Esophagus muscularis mucosa (tissue), 4 donors: ENCODE measurements at regions not wholly inside any gene's neighbourhood (a gene's known extent, or its start where the extent isn't known, plus 50 kb on each side); places are given as distances from the start of the nearest gene placed in this dataset.
A peak's percentile ranks its signal among the peaks of the same experiment; 100 is the strongest.

ENCODE experiments used
- DNase-seq: peaks from one replicate; pipeline ENCODE4 v3.0.0-alpha.2; 2017; ENCODE audit errors: extremely low spot score
- H3K27ac ChIP-seq, 4 donors: fragments of 200-600 bp; sonication (generic); replicated peaks in 1 of 4; 1 replicate in 3 of 4; 2 replicates in 1 of 4; pipeline ENCODE4 v1.5.1; 2016 to 2019; ENCODE audit warnings: mild to moderate bottlenecking in 1 of 4
- H3K27me3 ChIP-seq, 4 donors: fragments of 200-600 bp; sonication (generic); one replicate each; pipeline versions ENCODE4 v1.5.1 to v1.6.0; 2016 to 2019
- H3K36me3 ChIP-seq, 4 donors: fragments of 200-600 bp; sonication (generic); one replicate each; pipeline ENCODE4 v1.5.1; 2016 to 2019
- H3K4me1 ChIP-seq, 4 donors: fragments of 200-600 bp; sonication (generic); one replicate each; pipeline ENCODE4 v1.5.1; 2016 to 2019
- H3K4me3 ChIP-seq, 4 donors: fragments of 200-600 bp; sonication (generic); 1 replicate in 2 of 4; 2 replicates in 2 of 4; pipeline ENCODE4 v1.5.1; 2016 to 2019; ENCODE audit warnings: mild to moderate bottlenecking in 4 of 4, moderate library complexity in 1 of 4
- H3K9me3 ChIP-seq, 4 donors: fragments of 200-600 bp; sonication (generic); 1 replicate in 3 of 4; 2 replicates in 1 of 4; pipeline ENCODE4 v1.5.1; 2016 to 2019
- EP300 ChIP-seq: sonication (generic); formaldehyde crosslinking; IDR thresholded peaks from one replicate; pipeline ENCODE4 v1.6.1; 2017; ENCODE audit warnings: antibody characterized with exemption
- POLR2A ChIP-seq: fragments of 450-650 bp; IDR thresholded peaks from one replicate; pipeline ENCODE4 v1.6.1; 2017; ENCODE audit warnings: antibody characterized with exemption, moderate library complexity, mild to moderate bottlenecking, low read depth
- POLR2AphosphoS5 ChIP-seq, 2 donors: sonication (generic); formaldehyde crosslinking; IDR thresholded peaks; one replicate each; pipeline ENCODE4 v1.6.1; 2017; ENCODE audit warnings: antibody characterized with exemption in 2 of 2
- WGBS: methylation state at CpG from one replicate; pipeline ENCODE4 v1.1.5; 2018; 5-methylcytosine and 5-hydroxymethylcytosine counted together
- intact Hi-C: fragments of 100-400 bp; cut with DNase I; formaldehyde crosslinking; loops from one replicate; pipeline ENCODE4 v1.15.1; 2023
- TF ChIP-seq, protein P1 (sequence below), 3 experiments: fragments of 200-600 bp in 2 of 3; fragments of 450-650 bp in 1 of 3; sonication (generic) in 2 of 3; IDR thresholded peaks; one replicate each; pipeline ENCODE4 v1.5.1; 2017 to 2019; ENCODE audit warnings: antibody characterized with exemption in 3 of 3, mild to moderate bottlenecking in 2 of 3, moderate library complexity in 1 of 3

DNA sequence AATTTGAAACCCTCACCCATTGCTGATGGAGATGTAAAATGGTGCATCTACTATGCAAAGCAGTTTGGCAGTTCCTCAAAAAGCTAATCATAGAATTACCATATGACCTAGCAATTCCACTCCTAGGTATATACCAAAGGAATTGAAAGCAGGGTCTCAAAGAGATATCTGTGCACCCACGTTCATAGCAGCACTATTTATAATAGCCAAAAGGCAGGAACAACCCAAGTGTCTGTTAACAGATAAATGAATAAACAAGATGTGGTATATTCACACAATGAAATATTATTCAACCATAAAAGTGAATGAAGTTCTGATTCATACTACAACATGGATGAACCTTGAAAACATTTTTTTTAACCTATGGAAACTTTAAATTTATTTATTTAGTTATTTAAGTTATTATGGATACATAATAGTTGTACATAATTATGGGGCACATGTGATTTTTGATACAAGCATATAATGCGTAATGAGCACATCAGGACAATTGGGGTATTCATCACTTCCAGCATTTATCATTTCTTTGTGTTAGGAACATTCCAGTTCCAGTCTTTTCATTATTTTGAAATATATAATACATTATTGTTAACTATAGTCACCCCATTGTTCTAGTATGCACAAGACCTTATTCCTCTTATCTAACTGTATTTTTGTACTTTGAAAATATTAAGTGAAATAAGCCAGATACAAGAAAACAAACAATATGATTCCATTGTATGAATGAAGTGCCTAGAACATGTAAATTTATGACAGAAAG is 205.6 kb upstream of the CNKSR2 start:
- intact Hi-C loops: no loop called here
- Histone ChIP-seq H3K27me3 (no peaks in the 10 kb centered on the region), H3K36me3 (no peaks in the 10 kb centered on the region), H3K9me3 (no peaks in the 10 kb centered on the region), H3K4me1 (peaks cover 0 to 13% (median 0%) of the 10 kb centered on the region in 4 donors), H3K27ac (no peak overlapping the region), H3K4me3 (no peak overlapping the region)
- 42% methylated on average over 2 of the region's 2 CpGs for WGBS
- DNase-seq: no peak
- TF ChIP-seq POLR2A (no peak), POLR2AphosphoS5 (IDR thresholded peaks at IDR 0.05) (no peak), EP300 (no peak)
- TF ChIP-seq, protein P1, sequence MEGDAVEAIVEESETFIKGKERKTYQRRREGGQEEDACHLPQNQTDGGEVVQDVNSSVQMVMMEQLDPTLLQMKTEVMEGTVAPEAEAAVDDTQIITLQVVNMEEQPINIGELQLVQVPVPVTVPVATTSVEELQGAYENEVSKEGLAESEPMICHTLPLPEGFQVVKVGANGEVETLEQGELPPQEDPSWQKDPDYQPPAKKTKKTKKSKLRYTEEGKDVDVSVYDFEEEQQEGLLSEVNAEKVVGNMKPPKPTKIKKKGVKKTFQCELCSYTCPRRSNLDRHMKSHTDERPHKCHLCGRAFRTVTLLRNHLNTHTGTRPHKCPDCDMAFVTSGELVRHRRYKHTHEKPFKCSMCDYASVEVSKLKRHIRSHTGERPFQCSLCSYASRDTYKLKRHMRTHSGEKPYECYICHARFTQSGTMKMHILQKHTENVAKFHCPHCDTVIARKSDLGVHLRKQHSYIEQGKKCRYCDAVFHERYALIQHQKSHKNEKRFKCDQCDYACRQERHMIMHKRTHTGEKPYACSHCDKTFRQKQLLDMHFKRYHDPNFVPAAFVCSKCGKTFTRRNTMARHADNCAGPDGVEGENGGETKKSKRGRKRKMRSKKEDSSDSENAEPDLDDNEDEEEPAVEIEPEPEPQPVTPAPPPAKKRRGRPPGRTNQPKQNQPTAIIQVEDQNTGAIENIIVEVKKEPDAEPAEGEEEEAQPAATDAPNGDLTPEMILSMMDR (IDR thresholded peaks at IDR 0.05): no peak

DNA sequence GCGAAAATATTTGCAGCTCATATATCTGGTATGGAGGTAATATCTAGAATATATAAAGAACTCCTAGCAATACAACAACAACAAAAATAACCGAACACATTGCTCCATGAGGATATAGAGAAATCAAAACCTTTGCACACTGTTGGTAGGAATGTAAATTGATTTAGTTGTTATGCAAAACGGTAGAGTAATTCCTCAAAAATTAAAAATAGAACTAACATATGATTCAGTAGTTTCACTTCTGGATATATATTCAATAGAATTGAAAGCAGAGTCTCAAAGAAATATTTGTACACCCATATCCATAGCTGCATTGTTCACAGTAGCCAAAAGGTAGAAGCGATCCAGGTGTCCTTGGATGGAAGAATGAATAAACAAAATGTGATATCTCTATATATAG is 203.0 kb upstream of the CNKSR2 start:
- peaks cover 0 to 12% (median 0%) of the 10 kb centered on the region in 4 donors for H3K4me1 ChIP-seq
- TF ChIP-seq EP300 (no peak), POLR2AphosphoS5 (IDR thresholded peaks at IDR 0.05) (no peak), POLR2A (no peak)
- TF ChIP-seq, protein P1 (IDR thresholded peaks at IDR 0.05): no peak
- no peak for DNase-seq
- 69% methylated on average over 4 of the region's 4 CpGs for WGBS
- H3K9me3 ChIP-seq: no peaks in the 10 kb centered on the region
- no peak overlapping the region for H3K27ac ChIP-seq
- H3K27me3 ChIP-seq: no peaks in the 10 kb centered on the region
- intact Hi-C loops: no loop called here
- no peaks in the 10 kb centered on the region for H3K36me3 ChIP-seq
- no peak overlapping the region for H3K4me3 ChIP-seq

DNA sequence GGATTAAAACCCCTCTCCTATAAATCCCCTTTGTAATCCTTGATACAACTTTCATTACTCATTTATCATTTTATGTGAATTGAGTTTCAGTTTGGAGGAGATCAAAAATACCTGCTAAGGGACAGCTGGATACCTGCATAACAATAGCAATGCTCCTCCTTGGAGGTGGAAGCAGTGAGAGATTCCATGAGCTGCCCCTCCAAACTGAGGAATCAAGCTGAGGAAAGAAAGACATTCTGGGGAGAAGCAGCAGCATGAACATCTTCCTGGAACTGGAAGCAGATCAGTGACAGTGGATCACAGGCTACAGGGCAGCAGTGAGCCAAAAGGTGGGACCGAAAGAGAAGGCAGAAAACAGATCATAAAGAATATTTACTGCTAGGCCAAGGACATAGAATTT is 199.8 kb upstream of the CNKSR2 start:
- Histone ChIP-seq H3K9me3 (no peaks in the 10 kb centered on the region), H3K4me1 (peaks cover 0 to 18% (median 5%) of the 10 kb centered on the region in 4 donors), H3K27ac (no peak overlapping the region), H3K36me3 (no peaks in the 10 kb centered on the region), H3K4me3 (no peak overlapping the region), H3K27me3 (no peaks in the 10 kb centered on the region)
- WGBS: 68% methylated on average over 1 of the region's 1 CpG
- DNase-seq: no peak
- intact Hi-C loops: no loop called here
- TF ChIP-seq, protein P1 (IDR thresholded peaks at IDR 0.05): no peak

DNA sequence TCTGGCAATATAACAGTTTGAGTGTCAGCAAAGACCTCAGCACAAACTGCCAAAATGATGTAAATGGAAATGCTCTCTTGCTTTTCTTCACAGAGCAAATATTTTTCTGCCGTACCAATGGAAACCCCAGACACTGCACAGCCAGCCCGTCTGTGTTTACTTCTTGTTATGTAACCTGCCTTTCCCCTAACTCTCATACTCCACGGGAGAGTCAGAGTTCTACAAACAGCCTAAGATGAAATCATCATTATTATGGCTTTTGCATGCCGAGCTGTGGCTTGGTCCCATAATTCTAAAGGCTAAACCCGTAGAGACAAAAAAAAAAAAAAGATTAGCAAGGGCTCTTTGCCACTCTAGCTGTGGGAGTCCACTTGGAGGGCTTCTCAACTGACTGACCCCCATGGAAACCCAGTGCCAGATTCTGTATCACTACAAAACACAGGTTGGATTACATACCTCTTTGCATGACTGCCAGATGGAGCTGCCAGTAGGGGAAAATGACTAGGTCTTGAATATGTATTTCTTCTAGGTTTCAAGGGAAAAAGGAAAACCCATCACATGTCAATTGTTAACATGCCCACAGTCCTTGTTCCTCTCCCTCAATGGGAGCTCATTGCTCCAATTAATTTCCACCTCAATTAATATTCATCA is 197.2 kb upstream of the CNKSR2 start:
- peak overlapping the region; percentile 21 to 58 (median 36) for H3K27ac ChIP-seq
- no peaks in the 10 kb centered on the region for H3K27me3 ChIP-seq
- no peaks in the 10 kb centered on the region for H3K9me3 ChIP-seq
- no peak for TF ChIP-seq EP300
- TF ChIP-seq POLR2AphosphoS5 (IDR thresholded peaks at IDR 0.05): no peak
- no peak for TF ChIP-seq POLR2A
- TF ChIP-seq, protein P1 (IDR thresholded peaks at IDR 0.05): no peak
- WGBS: 36% methylated on average over 5 of the region's 5 CpGs
- no peak overlapping the region for H3K4me3 ChIP-seq
- peaks cover 0 to 28% (median 5%) of the 10 kb centered on the region in 4 donors for H3K4me1 ChIP-seq
- no peaks in the 10 kb centered on the region for H3K36me3 ChIP-seq
- DNase-seq: no peak
- intact Hi-C loops: no loop called here
